SHP77 (cell line): ENCODE measurements at regions not wholly inside any gene's neighbourhood (a gene's known extent, or its start where the extent isn't known, plus 50 kb on each side); places are given as distances from the start of the nearest gene placed in this dataset.
A peak's percentile ranks its signal among the peaks of the same experiment; 100 is the strongest.
"Not testable (repeated sequence)": the region's sequence is repeated elsewhere in the genome, so short reads cannot be mapped to it uniquely, and the experiment has no call there.

Experiments
- DNase-seq, 2 experiments: peaks; one replicate each; lab custom pipeline; 2025; lab: John Stamatoyannopoulos, UW

- DNase-seq, result no peak
These were observed 113.9 kb upstream of the EOLA2 start for GRCh38 chrX:150052226-150052625.

GRCh38 chrX:150058728-150059127, 120.4 kb upstream of the EOLA2 start:
- DNase-seq, result no peak

GRCh38 chrX:150060406-150060805, 122.1 kb upstream of the EOLA2 start:
- no peak for DNase-seq

- peak; percentile 9 to 17 for DNase-seq
These were observed 124.2 kb upstream of the EOLA2 start for GRCh38 chrX:150062292-150063137.

GRCh38 chrX:150063138-150063518, 124.8 kb upstream of the EOLA2 start:
- DNase-seq, result no peak

GRCh38 chrX:150063674-150064073, 125.4 kb upstream of the EOLA2 start:
- DNase-seq, result no peak

GRCh38 chrX:150074175-150074574, 135.9 kb upstream of the EOLA2 start:
- no peak for DNase-seq

GRCh38 chrX:150080497-150080896, 142.2 kb upstream of the EOLA2 start:
- no peak for DNase-seq

- DNase-seq, result no peak
These were observed 142.8 kb upstream of the EOLA2 start for GRCh38 chrX:150081076-150081475.

GRCh38 chrX:150084496-150085229, 146.4 kb upstream of the EOLA2 start:
- DNase-seq, result no peak

GRCh38 chrX:150085881-150086280, 147.6 kb upstream of the EOLA2 start:
- no peak for DNase-seq

- DNase-seq, result no peak
These were observed 148.1 kb upstream of the EOLA2 start for GRCh38 chrX:150086371-150086770.

- DNase-seq, result no peak
These were observed 149.3 kb upstream of the EOLA2 start for GRCh38 chrX:150087612-150088011.

- no peak for DNase-seq
These were observed 149.8 kb upstream of the EOLA2 start for GRCh38 chrX:150088042-150088441.

GRCh38 chrX:150088766-150089518, 150.7 kb upstream of the EOLA2 start:
- DNase-seq, result no peak

GRCh38 chrX:150091300-150091699, 153.0 kb upstream of the EOLA2 start:
- not testable (repeated sequence) for DNase-seq

GRCh38 chrX:150092549-150092948, 154.3 kb upstream of the EOLA2 start:
- no peak for DNase-seq

- DNase-seq, result no peak
These were observed 156.1 kb upstream of the EOLA2 start for GRCh38 chrX:150094375-150094774.

- no peak for DNase-seq
These were observed 156.7 kb upstream of the EOLA2 start for GRCh38 chrX:150094996-150095395.

GRCh38 chrX:150099316-150099715, 161.0 kb upstream of the EOLA2 start:
- DNase-seq, result no peak

GRCh38 chrX:150100261-150100660, 162.0 kb upstream of the EOLA2 start:
- DNase-seq, result no peak

GRCh38 chrX:150118476-150118875, 180.2 kb upstream of the EOLA2 start:
- DNase-seq, result no peak

GRCh38 chrX:150119323-150119722, 181.0 kb upstream of the EOLA2 start:
- no peak for DNase-seq
